Activated T-helper 2 cell treated with anti-CD3 and anti-CD28 coated beads, Interferon-gamma antibody, Interleukin-2, Interleukin-4, amounts not matched to agents 10 μg/mL and 5 μg/mL and 100 μg/mL, durations not matched to agents 14 hours and 24 hours and 36 hours (primary cell): ENCODE measurements at regions not wholly inside any gene's neighbourhood (a gene's known extent, or its start where the extent isn't known, plus 50 kb on each side); places are given as distances from the start of the nearest gene placed in this dataset.

Experiments used
- DNase-seq: peaks from one replicate; pipeline ENCODE4 v3.0.0; 2021; ENCODE audit warnings: low spot score
- H3K27ac Mint-ChIP-seq: one replicate; pipeline ENCODE4 v1.8.0; 2021; ENCODE audit warnings: mixed read lengths
- H3K27me3 Mint-ChIP-seq: one replicate; pipeline ENCODE4 v1.8.0; 2021; ENCODE audit warnings: low read depth, mixed read lengths
- H3K36me3 Mint-ChIP-seq: one replicate; pipeline ENCODE4 v1.8.0; 2021; ENCODE audit warnings: low read depth, mixed read lengths
- H3K4me1 Mint-ChIP-seq: one replicate; pipeline ENCODE4 v1.8.0; 2021; ENCODE audit warnings: low read depth, mixed read lengths
- H3K4me3 Mint-ChIP-seq: one replicate; pipeline ENCODE4 v1.8.0; 2021; ENCODE audit warnings: low read depth, mild to moderate bottlenecking, moderate library complexity, mixed read lengths
- H3K9me3 Mint-ChIP-seq: one replicate; pipeline ENCODE4 v1.8.0; 2021; ENCODE audit warnings: mixed read lengths
- intact Hi-C: fragments of 100-400 bp; cut with micrococcal nuclease; formaldehyde crosslinking; loops from one replicate; pipeline ENCODE4 v1.15.1; 2023

- Mint-ChIP-seq H3K27me3 (peaks cover 1% of the 10 kb centered on the region), H3K4me1 (peaks cover 19% of the 10 kb centered on the region), H3K36me3 (no peaks in the 10 kb centered on the region), H3K9me3 (peaks cover 7% of the 10 kb centered on the region), H3K27ac (no peak overlapping the region), H3K4me3 (no peak overlapping the region)
- no peak for DNase-seq
- intact Hi-C loops = no loop called here
Observed at GRCh38 chr2:215667585-215668377, 231.9 kb upstream of the FN1 start.

- DNase-seq = no peak
- peak overlapping the region; percentile 24 for H3K27ac Mint-ChIP-seq
- H3K4me3 Mint-ChIP-seq = no peak overlapping the region
- intact Hi-C loops = loop anchor here (2.0 kb wide), 1 partner anchor 82 kb away; no protein-coding TSS in a partner anchor
- peaks cover 1% of the 10 kb centered on the region for H3K27me3 Mint-ChIP-seq
- H3K4me1 Mint-ChIP-seq = peaks cover 15% of the 10 kb centered on the region
- H3K9me3 Mint-ChIP-seq = no peaks in the 10 kb centered on the region
- H3K36me3 Mint-ChIP-seq = no peaks in the 10 kb centered on the region
Observed at GRCh38 chr2:215664847-215665525, 229.1 kb upstream of the FN1 start.

- peaks cover 15% of the 10 kb centered on the region for H3K4me1 Mint-ChIP-seq
- no peak overlapping the region for H3K4me3 Mint-ChIP-seq
- no peak for DNase-seq
- H3K36me3 Mint-ChIP-seq = no peaks in the 10 kb centered on the region
- no peaks in the 10 kb centered on the region for H3K9me3 Mint-ChIP-seq
- intact Hi-C loops = no loop called here
- peaks cover 1% of the 10 kb centered on the region for H3K27me3 Mint-ChIP-seq
- no peak overlapping the region for H3K27ac Mint-ChIP-seq
Observed at GRCh38 chr2:215662715-215663114, 226.8 kb upstream of the FN1 start.

GRCh38 chr2:215660687-215661086 is 224.8 kb upstream of the FN1 start:
- H3K27ac Mint-ChIP-seq = no peak overlapping the region
- no peak overlapping the region for H3K4me3 Mint-ChIP-seq
- no peak for DNase-seq
- no peaks in the 10 kb centered on the region for H3K9me3 Mint-ChIP-seq
- peaks cover 15% of the 10 kb centered on the region for H3K4me1 Mint-ChIP-seq
- no peaks in the 10 kb centered on the region for H3K27me3 Mint-ChIP-seq
- intact Hi-C loops = no loop called here
- H3K36me3 Mint-ChIP-seq = no peaks in the 10 kb centered on the region

- Mint-ChIP-seq H3K27me3 (no peaks in the 10 kb centered on the region), H3K4me1 (peaks cover 10% of the 10 kb centered on the region), H3K36me3 (no peaks in the 10 kb centered on the region), H3K27ac (no peak overlapping the region), H3K9me3 (no peaks in the 10 kb centered on the region), H3K4me3 (no peak overlapping the region)
- DNase-seq = no peak
- intact Hi-C loops = no loop called here
Observed at GRCh38 chr2:215659650-215660049, 223.8 kb upstream of the FN1 start.

- Mint-ChIP-seq H3K4me3 (no peak overlapping the region), H3K27me3 (no peaks in the 10 kb centered on the region), H3K9me3 (no peaks in the 10 kb centered on the region), H3K36me3 (no peaks in the 10 kb centered on the region), H3K27ac (no peak overlapping the region), H3K4me1 (peaks cover 2% of the 10 kb centered on the region)
- intact Hi-C loops = no loop called here
- DNase-seq = no peak
Observed at GRCh38 chr2:215658635-215659305, 222.9 kb upstream of the FN1 start.

- intact Hi-C loops = no loop called here
- no peaks in the 10 kb centered on the region for H3K4me1 Mint-ChIP-seq
- H3K4me3 Mint-ChIP-seq = no peak overlapping the region
- no peak overlapping the region for H3K27ac Mint-ChIP-seq
- DNase-seq = no peak
- H3K36me3 Mint-ChIP-seq = no peaks in the 10 kb centered on the region
- no peaks in the 10 kb centered on the region for H3K27me3 Mint-ChIP-seq
- no peaks in the 10 kb centered on the region for H3K9me3 Mint-ChIP-seq
Observed at GRCh38 chr2:215657844-215658243, 222.0 kb upstream of the FN1 start.

- Mint-ChIP-seq H3K4me1 (no peaks in the 10 kb centered on the region), H3K36me3 (no peaks in the 10 kb centered on the region), H3K27me3 (no peaks in the 10 kb centered on the region), H3K27ac (no peak overlapping the region), H3K4me3 (no peak overlapping the region), H3K9me3 (no peaks in the 10 kb centered on the region)
- intact Hi-C loops = no loop called here
- no peak for DNase-seq
Observed at GRCh38 chr2:215654148-215654819, 218.4 kb upstream of the FN1 start.

- DNase-seq = no peak
- H3K27ac Mint-ChIP-seq = no peak overlapping the region
- H3K9me3 Mint-ChIP-seq = no peaks in the 10 kb centered on the region
- no peaks in the 10 kb centered on the region for H3K27me3 Mint-ChIP-seq
- H3K36me3 Mint-ChIP-seq = no peaks in the 10 kb centered on the region
- H3K4me1 Mint-ChIP-seq = no peaks in the 10 kb centered on the region
- H3K4me3 Mint-ChIP-seq = no peak overlapping the region
- intact Hi-C loops = no loop called here
Observed at GRCh38 chr2:215653344-215654030, 217.6 kb upstream of the FN1 start.

GRCh38 chr2:215652388-215652787 is 216.5 kb upstream of the FN1 start:
- Mint-ChIP-seq H3K36me3 (no peaks in the 10 kb centered on the region), H3K27me3 (no peaks in the 10 kb centered on the region), H3K4me1 (no peaks in the 10 kb centered on the region), H3K9me3 (no peaks in the 10 kb centered on the region), H3K27ac (no peak overlapping the region), H3K4me3 (no peak overlapping the region)
- intact Hi-C loops = no loop called here
- DNase-seq = no peak

- no peak for DNase-seq
- no peaks in the 10 kb centered on the region for H3K36me3 Mint-ChIP-seq
- intact Hi-C loops = no loop called here
- no peak overlapping the region for H3K4me3 Mint-ChIP-seq
- no peaks in the 10 kb centered on the region for H3K27me3 Mint-ChIP-seq
- no peak overlapping the region for H3K27ac Mint-ChIP-seq
- H3K4me1 Mint-ChIP-seq = no peaks in the 10 kb centered on the region
- H3K9me3 Mint-ChIP-seq = no peaks in the 10 kb centered on the region
Observed at GRCh38 chr2:215651412-215651811, 215.5 kb upstream of the FN1 start.

GRCh38 chr2:215644233-215644897 is 208.5 kb upstream of the FN1 start:
- no peak overlapping the region for H3K27ac Mint-ChIP-seq
- no peaks in the 10 kb centered on the region for H3K27me3 Mint-ChIP-seq
- no peak overlapping the region for H3K4me3 Mint-ChIP-seq
- no peaks in the 10 kb centered on the region for H3K4me1 Mint-ChIP-seq
- no peak for DNase-seq
- intact Hi-C loops = no loop called here
- no peaks in the 10 kb centered on the region for H3K36me3 Mint-ChIP-seq
- H3K9me3 Mint-ChIP-seq = peaks cover 4% of the 10 kb centered on the region
